HEK293 (cell line): ENCODE measurements at regions not wholly inside any gene's neighbourhood (a gene's known extent, or its start where the extent isn't known, plus 50 kb on each side); places are given as distances from the start of the nearest gene placed in this dataset.

ENCODE experiments used
- CTCF ChIA-PET: fragments of 350-600 bp; formaldehyde crosslinking; extraction: SDS; loops from one replicate; lab custom pipeline; 2021; ENCODE audit warnings: antibody characterized with exemption; lab: Yijun Ruan, JAX
- POLR2A ChIA-PET: fragments of 300-600 bp; formaldehyde crosslinking; extraction: SDS; loops from one replicate; lab custom pipeline; 2020; ENCODE audit warnings: antibody characterized with exemption, inconsistent platforms; lab: Yijun Ruan, JAX
- H3K27ac ChIP-seq: fragments of 200-500 bp; sonication (Bioruptor generic); 2 replicates; pipeline ENCODE4 v1.5.1; 2014; ENCODE audit warnings: low read depth, low read length, control low read depth, inconsistent platforms; ENCODE audit errors: extremely low read depth
- H3K36me3 ChIP-seq, 2 experiments: fragments of 200-500 bp in 1 of 2; sonication (Bioruptor generic) in 1 of 2; 1 replicate in 1 of 2; 2 replicates in 1 of 2; pipeline ENCODE4 v1.5.1; 2014 to 2017; ENCODE audit warnings: inconsistent platforms in 2 of 2, low read length in 2 of 2; ENCODE audit not compliant: control insufficient read depth in 2 of 2, insufficient read depth in 1 of 2
- H3K4me1 ChIP-seq: fragments of 200-500 bp; sonication (Bioruptor generic); 2 replicates; pipeline ENCODE4 v1.5.1; 2014; ENCODE audit warnings: mild to moderate bottlenecking, low read length, inconsistent platforms; ENCODE audit not compliant: control insufficient read depth, insufficient read depth
- H3K4me3 ChIP-seq: 2 replicates; pipeline ENCODE4 v1.5.1; 2011; ENCODE audit warnings: low read depth, mild to moderate bottlenecking, control low read depth, low read length, moderate library complexity
- H3K9me3 ChIP-seq: fragments of 200-500 bp; sonication (Bioruptor generic); 2 replicates; pipeline ENCODE4 v1.5.1; 2014; ENCODE audit warnings: low read depth, low read length, inconsistent platforms; ENCODE audit not compliant: control insufficient read depth, insufficient read depth
- FEZF1 ChIP-seq: fragments of 450-650 bp; formaldehyde crosslinking; IDR thresholded peaks from 2 replicates; pipeline ENCODE4 v1.5.1; 2016; ENCODE audit warnings: missing biosample characterization, missing genetic modification characterization
- RBAK ChIP-seq: fragments of 450-650 bp; formaldehyde crosslinking; IDR thresholded peaks from 2 replicates; pipeline ENCODE4 v1.5.1; 2016; ENCODE audit warnings: missing biosample characterization, missing genetic modification characterization
- REPIN1 ChIP-seq: fragments of 450-650 bp; formaldehyde crosslinking; IDR thresholded peaks from 2 replicates; pipeline ENCODE4 v1.5.1; 2017; ENCODE audit warnings: missing biosample characterization, missing genetic modification characterization, low read depth
- SP7 ChIP-seq: fragments of 450-650 bp; formaldehyde crosslinking; IDR thresholded peaks from 2 replicates; pipeline ENCODE4 v1.5.1; 2016; ENCODE audit warnings: missing biosample characterization, missing genetic modification characterization
- TRIM28 ChIP-seq: IDR thresholded peaks from 2 replicates; pipeline ENCODE4 v1.6.1; 2011; ENCODE audit warnings: low read length, control low read depth, borderline replicate concordance
- WT1 ChIP-seq: fragments of 450-650 bp; formaldehyde crosslinking; IDR thresholded peaks from 2 replicates; pipeline ENCODE4 v1.5.1; 2016; ENCODE audit warnings: missing biosample characterization, missing genetic modification characterization
- YY1 ChIP-seq: fragments of 450-650 bp; formaldehyde crosslinking; IDR thresholded peaks from 2 replicates; pipeline ENCODE4 v1.5.1; 2018; ENCODE audit warnings: missing biosample characterization, missing genetic modification characterization
- ZEB2 ChIP-seq: fragments of 450-650 bp; formaldehyde crosslinking; IDR thresholded peaks from 2 replicates; pipeline ENCODE4 v1.5.1; 2016; ENCODE audit warnings: missing biosample characterization, missing genetic modification characterization
- ZFP3 ChIP-seq: fragments of 450-650 bp; formaldehyde crosslinking; IDR thresholded peaks from 2 replicates; pipeline ENCODE4 v1.5.1; 2016; ENCODE audit warnings: low read depth, missing biosample characterization, missing genetic modification characterization
- ZNF157 ChIP-seq: fragments of 450-650 bp; formaldehyde crosslinking; IDR thresholded peaks from 2 replicates; pipeline ENCODE4 v1.5.1; 2016; ENCODE audit warnings: missing biosample characterization, missing genetic modification characterization
- ZNF266 ChIP-seq: fragments of 450-650 bp; formaldehyde crosslinking; IDR thresholded peaks from 2 replicates; pipeline ENCODE4 v1.5.1; 2016; ENCODE audit warnings: missing biosample characterization, missing genetic modification characterization, low read depth
- ZNF433 ChIP-seq: fragments of 450-650 bp; formaldehyde crosslinking; IDR thresholded peaks from 2 replicates; pipeline ENCODE4 v1.5.1; 2016; ENCODE audit warnings: missing biosample characterization, missing genetic modification characterization, low read depth
- ZNF501 ChIP-seq: fragments of 450-650 bp; formaldehyde crosslinking; IDR thresholded peaks from 2 replicates; pipeline ENCODE4 v1.5.1; 2016; ENCODE audit warnings: missing biosample characterization, missing genetic modification characterization
- ZNF561 ChIP-seq: fragments of 450-650 bp; IDR thresholded peaks from 2 replicates; pipeline ENCODE4 v1.5.1; 2018; ENCODE audit warnings: missing biosample characterization, missing genetic modification characterization, borderline replicate concordance
- ZNF600 ChIP-seq: fragments of 450-650 bp; formaldehyde crosslinking; IDR thresholded peaks from 2 replicates; pipeline ENCODE4 v1.5.1; 2016; ENCODE audit warnings: missing biosample characterization, missing genetic modification characterization
- ZNF660 ChIP-seq: fragments of 450-650 bp; IDR thresholded peaks from 2 replicates; pipeline ENCODE4 v1.5.1; 2018; ENCODE audit warnings: missing biosample characterization, mild to moderate bottlenecking, missing genetic modification characterization
- ZSCAN16 ChIP-seq: fragments of 450-650 bp; formaldehyde crosslinking; IDR thresholded peaks from 2 replicates; pipeline ENCODE4 v1.5.1; 2016; ENCODE audit warnings: missing biosample characterization, missing genetic modification characterization
- TF ChIP-seq, protein P1 (sequence below): fragments of 450-650 bp; formaldehyde crosslinking; IDR thresholded peaks from 2 replicates; pipeline ENCODE4 v1.5.1; 2017; ENCODE audit warnings: missing biosample characterization, missing genetic modification characterization
- TF ChIP-seq, protein P2 (sequence below): fragments of 450-650 bp; formaldehyde crosslinking; IDR thresholded peaks from 2 replicates; pipeline ENCODE4 v1.5.1; 2016; ENCODE audit warnings: missing biosample characterization, missing genetic modification characterization
- TF ChIP-seq, protein P3 (sequence below): fragments of 450-650 bp; IDR thresholded peaks from 2 replicates; pipeline ENCODE4 v1.5.1; 2018; ENCODE audit warnings: missing biosample characterization, mild to moderate bottlenecking, missing genetic modification characterization
- TF ChIP-seq, protein P4 (sequence below): fragments of 450-650 bp; formaldehyde crosslinking; IDR thresholded peaks from 2 replicates; pipeline ENCODE4 v1.5.1; 2016; ENCODE audit warnings: missing biosample characterization, missing genetic modification characterization
- TF ChIP-seq, protein P5 (sequence below): fragments of 450-650 bp; formaldehyde crosslinking; IDR thresholded peaks from 2 replicates; pipeline ENCODE4 v1.5.1; 2016; ENCODE audit warnings: missing biosample characterization, missing genetic modification characterization, low read depth

DNA sequence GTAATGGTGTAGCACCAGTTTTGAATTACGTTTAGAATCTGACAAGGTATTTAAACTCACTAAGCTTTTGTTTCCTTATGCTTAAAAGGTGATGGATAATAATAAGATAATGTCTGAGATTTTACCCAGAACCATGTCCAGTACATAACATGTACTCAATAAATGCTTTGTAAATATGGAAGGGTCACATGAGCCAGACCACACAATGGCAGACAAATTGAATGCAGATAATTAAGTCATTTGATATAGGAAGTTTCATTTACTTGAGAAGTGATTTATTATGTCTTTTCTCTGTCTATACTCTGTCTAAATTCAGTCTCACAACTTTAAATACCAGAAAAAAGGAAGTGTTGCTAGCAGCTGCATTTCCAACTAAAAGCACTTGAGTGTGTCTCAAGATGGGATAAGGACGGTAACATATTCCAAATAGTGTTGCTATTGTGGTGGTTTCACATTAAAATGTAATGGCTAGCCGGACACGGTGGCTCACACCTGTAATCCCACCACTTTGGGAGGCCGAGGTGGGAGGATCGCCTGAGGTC lies 52.5 kb upstream of the DHX40 start:
- H3K4me3 ChIP-seq, result no peak overlapping the region
- H3K27ac ChIP-seq, result no peak overlapping the region
- H3K4me1 ChIP-seq, result peaks cover 7% of the 10 kb centered on the region
- ChIA-PET CTCF (interaction anchor here (0.7 to 5.6 kb wide), 4 partner anchors 10 to 754 kb away, joined by 3 to 28 read pairs (median 4); no protein-coding TSS in a partner anchor), POLR2A (no interaction called here)
- no peaks in the 10 kb centered on the region for H3K9me3 ChIP-seq
- H3K36me3 ChIP-seq, result no peaks in the 10 kb centered on the region
- TF ChIP-seq RBAK, result no peak
- TF ChIP-seq, protein P1, sequence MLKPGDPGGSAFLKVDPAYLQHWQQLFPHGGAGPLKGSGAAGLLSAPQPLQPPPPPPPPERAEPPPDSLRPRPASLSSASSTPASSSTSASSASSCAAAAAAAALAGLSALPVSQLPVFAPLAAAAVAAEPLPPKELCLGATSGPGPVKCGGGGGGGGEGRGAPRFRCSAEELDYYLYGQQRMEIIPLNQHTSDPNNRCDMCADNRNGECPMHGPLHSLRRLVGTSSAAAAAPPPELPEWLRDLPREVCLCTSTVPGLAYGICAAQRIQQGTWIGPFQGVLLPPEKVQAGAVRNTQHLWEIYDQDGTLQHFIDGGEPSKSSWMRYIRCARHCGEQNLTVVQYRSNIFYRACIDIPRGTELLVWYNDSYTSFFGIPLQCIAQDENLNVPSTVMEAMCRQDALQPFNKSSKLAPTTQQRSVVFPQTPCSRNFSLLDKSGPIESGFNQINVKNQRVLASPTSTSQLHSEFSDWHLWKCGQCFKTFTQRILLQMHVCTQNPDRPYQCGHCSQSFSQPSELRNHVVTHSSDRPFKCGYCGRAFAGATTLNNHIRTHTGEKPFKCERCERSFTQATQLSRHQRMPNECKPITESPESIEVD (tag by site-specific recombination), result peak; percentile 27; the same call in 1 of the 2 replicates
- no peak for TF ChIP-seq ZSCAN16
- TF ChIP-seq ZNF157 (tag by site-specific recombination), result no peak
- no peak for TF ChIP-seq ZEB2 (tag by site-specific recombination)
- no peak for TF ChIP-seq ZNF266 (tag by site-specific recombination)
- TF ChIP-seq REPIN1 (tag by site-specific recombination), result no peak
- no peak for TF ChIP-seq ZNF501 (tag by site-specific recombination)
- no peak for TF ChIP-seq ZNF433 (tag by site-specific recombination)
- TF ChIP-seq, protein P2, sequence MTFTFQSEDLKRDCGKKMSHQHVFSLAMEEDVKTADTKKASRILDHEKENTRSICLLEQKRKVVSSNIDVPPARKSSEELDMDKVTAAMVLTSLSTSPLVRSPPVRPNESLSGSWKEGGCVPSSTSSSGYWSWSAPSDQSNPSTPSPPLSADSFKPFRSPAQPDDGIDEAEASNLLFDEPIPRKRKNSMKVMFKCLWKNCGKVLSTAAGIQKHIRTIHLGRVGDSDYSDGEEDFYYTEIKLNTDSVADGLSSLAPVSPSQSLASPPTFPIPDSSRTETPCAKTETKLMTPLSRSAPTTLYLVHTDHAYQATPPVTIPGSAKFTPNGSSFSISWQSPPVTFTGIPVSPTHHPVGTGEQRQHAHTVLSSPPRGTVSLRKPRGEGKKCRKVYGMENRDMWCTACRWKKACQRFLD (tag by site-specific recombination), result no peak
- TF ChIP-seq, protein P3, sequence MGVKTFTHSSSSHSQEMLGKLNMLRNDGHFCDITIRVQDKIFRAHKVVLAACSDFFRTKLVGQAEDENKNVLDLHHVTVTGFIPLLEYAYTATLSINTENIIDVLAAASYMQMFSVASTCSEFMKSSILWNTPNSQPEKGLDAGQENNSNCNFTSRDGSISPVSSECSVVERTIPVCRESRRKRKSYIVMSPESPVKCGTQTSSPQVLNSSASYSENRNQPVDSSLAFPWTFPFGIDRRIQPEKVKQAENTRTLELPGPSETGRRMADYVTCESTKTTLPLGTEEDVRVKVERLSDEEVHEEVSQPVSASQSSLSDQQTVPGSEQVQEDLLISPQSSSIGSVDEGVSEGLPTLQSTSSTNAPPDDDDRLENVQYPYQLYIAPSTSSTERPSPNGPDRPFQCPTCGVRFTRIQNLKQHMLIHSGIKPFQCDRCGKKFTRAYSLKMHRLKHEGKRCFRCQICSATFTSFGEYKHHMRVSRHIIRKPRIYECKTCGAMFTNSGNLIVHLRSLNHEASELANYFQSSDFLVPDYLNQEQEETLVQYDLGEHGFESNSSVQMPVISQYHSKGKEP (tag by site-specific recombination), result peak; percentile 75
- no peak for TF ChIP-seq ZNF600 (tag by site-specific recombination)
- TF ChIP-seq ZFP3 (tag by site-specific recombination), result no peak
- TF ChIP-seq YY1 (tag by site-specific recombination), result no peak
- 0 out of 2 replicates have a peak, but pooled peaks have one; percentile 28 for TF ChIP-seq WT1 (tag by site-specific recombination)

DNA sequence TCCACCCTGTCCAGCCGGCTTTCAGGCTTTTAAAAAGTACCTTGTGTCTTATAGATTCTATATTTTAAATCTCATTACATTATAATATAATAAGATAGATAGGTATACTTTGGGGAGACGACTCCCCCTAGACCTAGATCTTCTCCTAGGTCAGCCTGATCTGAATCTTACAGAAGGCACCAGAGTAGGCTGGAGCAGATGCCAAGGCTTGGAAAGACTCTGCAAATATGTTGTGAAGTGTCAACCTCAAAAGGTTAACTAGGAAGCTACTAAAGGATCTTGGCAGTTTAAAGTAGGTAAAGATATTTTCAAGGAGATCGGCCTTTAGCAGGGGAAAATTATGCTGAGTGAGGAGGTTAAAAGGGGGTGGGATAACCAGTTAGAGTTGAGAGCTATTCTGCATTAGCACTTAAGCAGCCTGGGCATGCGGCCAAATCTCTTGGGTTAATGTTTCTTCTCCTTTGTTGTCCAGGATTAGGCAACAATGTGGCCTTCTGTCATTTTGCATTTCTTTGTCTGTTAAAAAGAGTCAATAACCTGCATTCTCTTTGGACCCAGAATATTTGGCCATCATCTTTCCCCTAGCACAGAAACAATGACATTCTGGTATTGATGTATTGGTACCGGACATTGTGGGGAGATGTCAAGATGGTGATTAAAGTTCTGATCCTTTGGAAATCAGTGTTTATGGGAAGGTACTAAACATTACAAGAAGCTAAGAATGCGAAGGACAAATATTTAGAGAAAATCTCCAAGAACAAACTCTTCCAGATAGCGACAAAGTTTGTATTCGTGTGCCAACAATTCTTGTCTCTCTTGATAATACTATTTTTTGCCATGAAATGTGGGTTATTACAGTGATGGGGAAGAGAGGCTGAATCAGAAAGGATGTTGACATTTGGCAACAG lies 51.2 kb upstream of the DHX40 start:
- ChIA-PET POLR2A (interaction anchor here (1.0 kb wide), 1 partner anchor 105 kb away, joined by 3 read pairs; the partner anchor contains the start of gene CLTC), CTCF (interaction anchor here (0.6 to 5.6 kb wide), 5 partner anchors 8 to 845 kb away, joined by 3 to 28 read pairs (median 4); no protein-coding TSS in a partner anchor)
- no peaks in the 10 kb centered on the region for H3K9me3 ChIP-seq
- peaks cover 7% of the 10 kb centered on the region for H3K4me1 ChIP-seq
- no peaks in the 10 kb centered on the region for H3K36me3 ChIP-seq
- no peak overlapping the region for H3K4me3 ChIP-seq
- H3K27ac ChIP-seq, result peak overlapping the region; percentile 61
- peak; percentile 65; the same call in 1 of the 2 replicates for TF ChIP-seq ZNF561 (tag by site-specific recombination)
- TF ChIP-seq, protein P1 (tag by site-specific recombination), result peak; percentile 65
- peak; percentile 75; the same call in 1 of the 2 replicates for TF ChIP-seq TRIM28
- peak; percentile 88; the same call in 1 of the 2 replicates for TF ChIP-seq ZNF660 (tag by site-specific recombination)
- TF ChIP-seq FEZF1 (tag by site-specific recombination), result peak; percentile 77
- TF ChIP-seq, protein P4, sequence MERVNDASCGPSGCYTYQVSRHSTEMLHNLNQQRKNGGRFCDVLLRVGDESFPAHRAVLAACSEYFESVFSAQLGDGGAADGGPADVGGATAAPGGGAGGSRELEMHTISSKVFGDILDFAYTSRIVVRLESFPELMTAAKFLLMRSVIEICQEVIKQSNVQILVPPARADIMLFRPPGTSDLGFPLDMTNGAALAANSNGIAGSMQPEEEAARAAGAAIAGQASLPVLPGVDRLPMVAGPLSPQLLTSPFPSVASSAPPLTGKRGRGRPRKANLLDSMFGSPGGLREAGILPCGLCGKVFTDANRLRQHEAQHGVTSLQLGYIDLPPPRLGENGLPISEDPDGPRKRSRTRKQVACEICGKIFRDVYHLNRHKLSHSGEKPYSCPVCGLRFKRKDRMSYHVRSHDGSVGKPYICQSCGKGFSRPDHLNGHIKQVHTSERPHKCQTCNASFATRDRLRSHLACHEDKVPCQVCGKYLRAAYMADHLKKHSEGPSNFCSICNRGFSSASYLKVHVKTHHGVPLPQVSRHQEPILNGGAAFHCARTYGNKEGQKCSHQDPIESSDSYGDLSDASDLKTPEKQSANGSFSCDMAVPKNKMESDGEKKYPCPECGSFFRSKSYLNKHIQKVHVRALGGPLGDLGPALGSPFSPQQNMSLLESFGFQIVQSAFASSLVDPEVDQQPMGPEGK, result peak; percentile 43; the same call in 1 of the 2 replicates
- TF ChIP-seq, protein P5, sequence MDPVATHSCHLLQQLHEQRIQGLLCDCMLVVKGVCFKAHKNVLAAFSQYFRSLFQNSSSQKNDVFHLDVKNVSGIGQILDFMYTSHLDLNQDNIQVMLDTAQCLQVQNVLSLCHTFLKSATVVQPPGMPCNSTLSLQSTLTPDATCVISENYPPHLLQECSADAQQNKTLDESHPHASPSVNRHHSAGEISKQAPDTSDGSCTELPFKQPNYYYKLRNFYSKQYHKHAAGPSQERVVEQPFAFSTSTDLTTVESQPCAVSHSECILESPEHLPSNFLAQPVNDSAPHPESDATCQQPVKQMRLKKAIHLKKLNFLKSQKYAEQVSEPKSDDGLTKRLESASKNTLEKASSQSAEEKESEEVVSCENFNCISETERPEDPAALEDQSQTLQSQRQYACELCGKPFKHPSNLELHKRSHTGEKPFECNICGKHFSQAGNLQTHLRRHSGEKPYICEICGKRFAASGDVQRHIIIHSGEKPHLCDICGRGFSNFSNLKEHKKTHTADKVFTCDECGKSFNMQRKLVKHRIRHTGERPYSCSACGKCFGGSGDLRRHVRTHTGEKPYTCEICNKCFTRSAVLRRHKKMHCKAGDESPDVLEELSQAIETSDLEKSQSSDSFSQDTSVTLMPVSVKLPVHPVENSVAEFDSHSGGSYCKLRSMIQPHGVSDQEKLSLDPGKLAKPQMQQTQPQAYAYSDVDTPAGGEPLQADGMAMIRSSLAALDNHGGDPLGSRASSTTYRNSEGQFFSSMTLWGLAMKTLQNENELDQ, result no peak
- peak; percentile 52; the same call in 1 of the 2 replicates for TF ChIP-seq SP7 (tag by site-specific recombination)
